ENCODE measurements at regions not wholly inside any gene's neighbourhood (a gene's known extent, or its start where the extent isn't known, plus 50 kb on each side); places are given as distances from the start of the nearest gene placed in this dataset.

DNA sequence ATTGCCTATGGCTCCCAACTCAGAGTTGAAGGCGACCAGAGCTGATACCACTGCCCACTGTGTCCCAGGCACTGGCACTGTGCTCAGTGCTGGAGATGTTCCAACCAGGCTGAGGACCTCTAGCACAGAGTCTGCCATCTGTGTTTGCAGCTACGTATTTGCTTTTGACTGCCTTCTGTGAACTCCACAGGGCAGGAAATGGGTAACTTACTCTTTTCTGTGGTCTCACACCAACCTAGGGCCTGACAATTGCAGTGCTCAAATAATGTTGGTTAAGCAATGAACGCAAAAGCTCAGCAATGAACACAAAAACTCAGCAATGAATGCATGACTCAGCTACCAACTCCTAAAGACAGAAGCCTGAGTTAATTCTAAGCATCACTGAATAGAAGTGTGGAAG lies 202.8 kb downstream of the NUAK1 start:
- no peak for DNase-seq

DNA sequence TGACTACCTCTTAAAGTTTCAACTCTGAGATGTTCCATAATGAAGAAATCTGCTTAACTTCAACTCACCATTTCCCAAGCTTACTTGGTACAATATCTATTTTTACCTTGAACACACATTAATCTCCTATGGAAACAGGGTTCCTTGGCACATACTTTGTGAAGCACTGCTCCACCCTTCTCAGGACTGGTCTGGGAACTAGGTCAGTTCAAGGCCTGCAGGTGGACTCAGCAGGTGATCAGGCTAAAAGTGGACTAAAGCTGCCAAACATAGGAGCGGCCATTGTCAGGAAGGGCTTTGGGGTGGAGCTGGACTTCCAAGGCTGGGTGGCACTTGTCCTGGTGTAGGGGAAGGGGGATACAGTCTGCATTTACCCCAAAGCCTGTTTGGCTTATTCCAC lies 202.3 kb downstream of the NUAK1 start:
- DNase-seq: no peak

DNA sequence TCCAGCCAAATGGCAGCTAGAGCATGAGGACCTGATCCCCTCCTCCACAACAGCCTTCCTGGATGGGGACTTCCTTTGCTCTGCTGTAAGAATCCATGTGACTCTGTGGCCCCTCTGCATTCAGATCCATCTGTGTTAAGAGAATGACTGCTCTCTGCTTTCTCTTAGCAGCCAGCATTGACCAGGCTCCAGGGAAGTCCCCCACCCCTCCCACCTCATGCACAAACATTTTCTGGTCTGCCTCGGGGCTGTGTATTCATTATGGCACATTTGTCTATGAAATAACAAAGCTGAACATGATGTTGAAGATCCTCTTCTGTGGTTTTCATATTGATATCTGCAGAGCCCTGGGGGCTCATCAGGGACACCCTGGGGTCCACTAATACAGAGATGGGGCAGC lies 201.7 kb downstream of the NUAK1 start:
- no peak for DNase-seq

DNA sequence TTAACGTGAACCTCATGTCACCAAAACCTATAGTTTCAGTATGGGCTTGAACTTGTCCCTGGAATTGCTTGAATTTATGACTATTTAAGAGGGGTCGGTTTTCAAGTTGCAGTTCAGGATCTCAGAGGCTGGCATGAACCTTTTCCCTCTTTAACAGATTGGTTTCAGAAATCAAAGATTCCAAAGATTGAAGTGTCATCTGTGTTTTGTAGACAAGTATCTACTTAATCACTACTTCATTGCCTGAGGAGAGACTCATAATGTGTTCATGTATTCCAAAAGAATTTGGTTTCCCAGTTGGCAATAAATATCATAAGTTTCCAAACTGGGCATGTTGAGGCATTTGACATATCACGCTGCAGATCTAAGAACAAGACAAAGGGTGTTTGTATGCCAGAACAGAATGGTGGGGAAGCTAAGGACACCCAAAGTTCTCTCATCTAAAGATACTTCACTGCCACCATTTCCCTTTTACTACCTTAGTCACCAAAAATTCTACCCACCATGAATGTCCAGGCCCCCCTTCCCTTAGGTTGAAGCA lies 199.5 kb downstream of the NUAK1 start:
- no peak for DNase-seq

DNA sequence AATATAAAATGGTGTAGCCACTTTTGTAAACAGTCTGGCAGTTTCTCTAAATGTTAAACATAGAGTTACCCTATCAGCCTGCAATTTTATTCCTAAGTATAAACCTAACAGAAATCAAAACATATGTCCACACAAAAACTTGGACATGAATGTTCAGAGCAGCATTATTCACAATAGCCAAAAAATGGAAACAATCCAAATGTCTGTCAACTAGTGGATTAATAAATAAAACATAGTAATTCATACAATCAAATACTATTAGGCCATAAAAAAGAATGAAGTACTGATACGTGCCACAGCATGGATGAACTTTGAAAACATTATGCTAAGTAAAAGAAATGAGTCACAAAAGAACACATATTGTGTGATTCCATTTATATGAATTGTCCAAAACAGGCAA lies 196.5 kb downstream of the NUAK1 start:
- DNase-seq: no peak

DNA sequence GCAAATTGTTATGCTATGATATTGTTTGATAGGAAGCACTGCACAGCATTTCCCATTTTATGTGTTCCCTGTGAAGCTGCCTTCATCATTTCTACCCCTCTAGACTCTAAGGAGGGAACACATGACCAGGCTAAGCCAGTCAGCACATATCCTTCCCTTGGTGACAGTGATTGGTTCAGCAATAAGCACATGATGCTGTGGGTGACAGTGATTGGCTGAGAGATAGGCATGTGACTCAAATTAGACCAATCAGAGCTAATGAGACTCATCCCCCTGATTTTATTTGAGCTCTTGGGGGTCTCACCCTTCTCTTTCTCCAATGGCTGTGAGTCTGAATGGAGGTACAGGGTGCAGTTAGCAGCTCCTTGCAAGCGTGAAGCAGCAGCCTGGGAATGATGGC lies 195.2 kb downstream of the NUAK1 start:
- no peak for DNase-seq

DNA sequence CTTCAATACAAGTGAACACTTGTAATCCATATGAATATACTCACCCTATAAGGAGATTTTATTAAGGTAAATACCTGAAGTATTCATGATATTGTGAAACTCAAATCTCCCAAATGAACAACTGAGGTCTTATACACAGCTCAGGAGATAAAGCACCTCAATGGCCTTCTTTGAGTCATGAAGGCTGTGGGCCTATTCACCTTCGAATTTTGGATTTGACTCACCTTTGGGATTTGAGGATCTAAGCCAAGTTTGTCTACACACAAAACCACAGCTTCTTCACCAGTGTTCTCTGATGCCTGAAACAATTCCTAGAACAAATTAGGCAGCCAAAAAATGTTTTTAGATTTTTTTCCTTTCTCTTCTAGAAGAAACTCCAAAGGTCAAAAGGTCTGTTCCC lies 194.1 kb downstream of the NUAK1 start:
- no peak for DNase-seq

DNA sequence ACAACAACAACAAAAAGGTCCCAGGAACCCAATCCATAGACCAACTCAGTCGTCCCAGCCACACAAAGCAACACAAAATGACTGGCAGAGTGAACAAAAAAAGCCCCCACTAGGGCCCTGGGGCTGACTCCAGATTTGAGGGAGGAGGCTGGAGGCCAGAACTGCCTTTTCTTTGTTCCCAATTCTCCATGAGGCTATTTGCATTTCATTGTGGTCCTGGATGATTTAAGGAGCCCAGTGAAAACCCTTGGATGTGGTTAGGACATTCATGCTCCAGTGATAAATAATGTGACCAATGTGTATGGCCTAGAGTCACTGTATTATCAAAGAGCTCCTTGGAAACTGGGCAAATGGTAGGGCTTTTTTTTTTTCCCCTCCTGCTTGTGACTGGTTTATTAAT lies 192.9 kb downstream of the NUAK1 start:
- no peak for DNase-seq

DNA sequence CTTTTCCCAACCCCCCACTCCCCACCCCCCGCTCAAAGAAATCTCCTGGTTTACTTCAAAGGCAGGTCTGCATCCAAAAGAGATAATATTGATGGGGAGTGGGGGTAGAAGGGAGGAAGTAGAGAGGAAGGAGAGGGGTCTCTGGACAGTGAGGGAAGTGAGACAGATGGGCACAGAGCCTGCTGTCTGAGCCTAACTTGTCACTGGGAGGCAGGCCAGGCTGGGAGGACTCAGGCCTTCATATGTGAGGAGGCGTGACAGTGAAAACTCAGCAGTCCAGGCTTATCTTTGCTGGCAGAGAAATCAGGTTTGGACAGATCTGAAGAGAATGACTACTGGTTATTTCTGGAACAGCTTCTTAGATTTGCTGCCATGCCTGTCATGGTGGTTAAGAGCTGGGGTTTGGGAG lies 192.3 kb downstream of the NUAK1 start:
- no peak for DNase-seq

DNA sequence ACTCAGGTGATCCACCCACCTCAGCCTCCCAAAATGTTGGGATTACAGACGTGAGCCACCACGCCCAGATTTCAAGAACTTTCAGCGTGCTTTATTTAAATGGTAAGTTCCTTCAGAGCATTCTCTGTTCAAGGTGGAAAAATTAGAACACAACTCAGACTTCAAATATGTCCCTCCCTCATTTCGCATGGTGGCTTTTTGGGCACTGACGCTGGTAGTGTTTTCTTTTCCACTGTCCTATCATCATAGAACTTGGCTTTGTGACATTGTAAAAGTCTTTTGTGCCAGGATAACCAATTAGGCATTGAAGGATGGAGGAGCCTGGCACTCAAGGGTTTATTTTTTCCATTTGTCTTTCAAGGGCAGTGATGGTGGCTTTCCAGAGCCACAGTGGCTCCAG lies 190.8 kb downstream of the NUAK1 start:
- DNase-seq: no peak

DNA sequence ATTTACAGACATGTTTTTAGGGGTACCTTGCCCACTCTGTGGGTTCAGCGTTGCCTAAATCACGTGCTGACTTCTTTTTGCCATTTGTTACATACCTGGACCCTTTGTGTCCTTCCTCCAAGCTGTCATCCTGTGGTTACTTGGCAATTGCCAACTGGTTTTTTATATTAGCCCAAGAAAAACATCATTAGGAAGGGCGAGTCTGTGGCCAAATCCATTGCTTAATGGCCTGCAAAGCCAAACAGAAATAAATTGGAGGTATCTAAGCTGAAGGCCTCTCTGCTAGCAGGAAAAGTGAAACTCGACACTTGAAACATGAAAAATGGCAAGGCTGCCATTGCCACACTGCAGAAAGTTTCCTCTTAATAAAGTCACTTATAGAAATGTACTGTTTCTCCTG lies 190.4 kb downstream of the NUAK1 start:
- DNase-seq: no peak

DNA sequence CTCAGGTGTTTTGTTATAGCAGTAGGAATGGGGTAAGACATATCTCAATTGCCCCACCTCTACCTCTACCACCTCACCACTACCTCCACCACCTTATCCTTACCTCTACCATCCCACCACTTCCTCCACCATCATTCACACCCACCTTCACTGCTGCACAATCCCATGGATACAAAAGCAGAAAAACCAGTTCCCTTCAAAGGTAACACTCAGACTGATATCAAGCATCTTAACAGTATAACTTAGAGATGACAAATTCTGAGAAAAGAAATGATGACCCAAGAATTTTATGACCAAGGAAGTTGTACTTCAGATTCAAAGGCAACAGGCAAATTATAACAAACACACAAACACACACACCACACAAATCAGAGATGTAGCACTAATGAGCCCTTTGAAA lies 189.4 kb downstream of the NUAK1 start:
- no peak for DNase-seq

DNA sequence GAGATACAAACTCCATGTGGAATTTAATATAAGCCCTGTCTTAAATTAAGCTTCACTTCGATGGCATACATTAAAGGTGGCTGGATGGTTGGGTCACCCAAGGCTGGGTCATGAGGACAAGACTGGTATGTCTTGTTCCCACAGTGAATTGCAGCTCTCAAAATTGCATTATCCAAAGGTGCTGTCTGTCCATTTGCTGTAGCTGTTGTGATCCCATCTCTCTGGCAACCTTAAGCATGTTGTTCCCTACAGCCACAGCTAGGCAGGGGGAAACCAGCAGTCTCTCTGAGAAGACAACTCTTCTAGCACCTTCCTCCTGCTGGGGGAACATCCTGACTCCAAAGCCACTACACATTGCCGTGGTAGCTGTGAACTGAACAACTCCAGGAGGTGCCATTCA lies 187.0 kb downstream of the NUAK1 start:
- no peak for DNase-seq

DNA sequence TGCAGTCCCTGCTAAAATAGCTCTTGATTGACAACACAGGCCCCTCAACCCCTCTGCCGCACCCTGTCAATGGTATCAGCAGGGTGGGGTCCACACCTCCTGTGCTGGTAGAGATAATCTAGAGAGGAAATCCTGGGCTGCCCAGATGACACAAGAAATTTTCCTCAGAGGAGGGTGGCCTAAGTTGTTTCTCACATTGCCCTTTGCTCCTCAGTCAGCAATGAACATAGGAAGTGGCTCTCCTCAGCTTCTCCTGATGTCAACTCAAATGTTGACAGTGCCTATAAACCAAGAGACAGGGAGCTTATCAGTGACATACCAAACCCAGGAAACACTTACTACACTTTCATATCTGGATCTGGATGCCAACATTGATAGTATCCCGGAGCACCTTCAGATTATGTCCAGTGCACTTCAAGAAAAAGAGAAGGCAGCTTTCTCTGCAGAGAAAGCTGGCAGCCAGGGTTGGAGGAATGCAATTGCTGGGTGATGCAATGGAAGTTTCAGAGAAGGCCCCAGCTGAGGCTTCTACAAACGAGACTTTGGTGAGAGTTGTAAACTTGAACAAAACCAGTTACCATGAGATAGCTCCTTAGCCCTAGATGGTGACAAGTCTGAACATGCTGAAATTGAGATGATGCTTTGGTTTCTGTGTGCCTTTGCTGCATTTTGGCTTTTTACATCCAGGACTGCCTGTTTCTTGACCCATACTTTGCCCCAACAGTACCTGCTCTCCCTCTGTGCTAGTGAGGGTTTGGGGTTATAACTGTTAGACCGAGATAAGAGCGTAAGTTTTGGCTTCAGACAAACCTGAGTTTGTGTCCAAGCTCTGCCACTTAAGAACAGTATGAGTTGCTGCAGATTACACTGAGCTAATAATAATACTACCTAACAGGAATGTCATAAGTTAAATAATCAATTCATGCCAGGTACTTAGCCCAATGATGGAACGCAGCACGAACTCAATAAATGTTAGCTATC lies 183.5 kb downstream of the NUAK1 start:
- DNase-seq: no peak

DNA sequence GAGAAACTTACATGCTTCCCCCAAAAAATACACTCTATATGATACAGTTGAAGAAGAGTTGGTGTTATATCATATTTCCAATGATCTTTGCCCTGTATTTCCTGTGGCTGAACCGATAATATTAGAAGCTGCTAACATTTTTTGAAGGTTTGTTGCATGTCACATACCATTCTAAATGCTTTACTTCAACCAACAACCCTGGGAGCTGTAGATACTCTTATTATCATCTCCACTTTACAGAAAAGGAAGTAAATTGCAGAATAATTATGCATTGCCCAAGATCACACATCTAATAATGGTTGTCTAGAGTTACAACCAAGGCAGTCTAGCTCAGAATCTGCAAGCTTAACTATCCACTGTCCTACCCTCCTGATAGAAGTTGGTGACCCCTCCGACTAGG lies 182.8 kb downstream of the NUAK1 start:
- no peak for DNase-seq

DNA sequence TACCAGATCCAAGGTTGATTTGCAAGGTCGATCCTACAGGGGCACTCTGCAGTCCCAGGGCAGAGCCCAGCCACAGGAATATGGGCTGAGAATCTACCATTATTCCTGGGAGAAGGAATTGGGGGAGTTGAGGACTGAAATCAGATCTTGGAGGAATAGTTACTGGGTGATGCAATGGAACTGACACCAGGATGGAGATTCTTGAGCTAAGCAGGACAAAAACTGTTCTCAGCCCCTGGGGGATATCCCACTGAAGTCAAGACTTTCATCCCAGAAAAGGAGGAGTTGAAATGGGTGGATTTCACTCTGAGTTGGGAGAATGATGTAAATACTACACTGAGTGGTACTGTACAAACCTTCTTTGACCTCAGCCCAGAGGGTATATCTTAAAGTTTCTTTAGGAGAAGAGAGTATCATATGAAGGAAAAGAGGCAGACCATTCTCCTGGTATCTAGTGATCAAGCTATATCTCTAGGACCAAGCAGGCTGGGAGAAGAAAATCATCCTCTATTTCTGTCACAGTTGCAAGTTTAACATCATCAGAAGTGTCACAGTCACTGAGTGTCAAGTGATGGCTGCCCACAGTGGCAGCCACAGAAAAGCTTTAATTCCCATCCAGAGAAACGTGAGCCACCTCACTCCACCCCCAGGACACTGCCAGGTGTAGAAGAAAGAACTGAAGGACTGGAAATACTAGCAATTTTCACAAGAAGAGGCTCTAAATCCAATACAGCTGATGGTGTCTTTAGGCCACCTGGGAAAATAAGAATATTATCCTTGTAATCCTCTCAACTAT lies 181.9 kb downstream of the NUAK1 start:
- DNase-seq: no peak

DNA sequence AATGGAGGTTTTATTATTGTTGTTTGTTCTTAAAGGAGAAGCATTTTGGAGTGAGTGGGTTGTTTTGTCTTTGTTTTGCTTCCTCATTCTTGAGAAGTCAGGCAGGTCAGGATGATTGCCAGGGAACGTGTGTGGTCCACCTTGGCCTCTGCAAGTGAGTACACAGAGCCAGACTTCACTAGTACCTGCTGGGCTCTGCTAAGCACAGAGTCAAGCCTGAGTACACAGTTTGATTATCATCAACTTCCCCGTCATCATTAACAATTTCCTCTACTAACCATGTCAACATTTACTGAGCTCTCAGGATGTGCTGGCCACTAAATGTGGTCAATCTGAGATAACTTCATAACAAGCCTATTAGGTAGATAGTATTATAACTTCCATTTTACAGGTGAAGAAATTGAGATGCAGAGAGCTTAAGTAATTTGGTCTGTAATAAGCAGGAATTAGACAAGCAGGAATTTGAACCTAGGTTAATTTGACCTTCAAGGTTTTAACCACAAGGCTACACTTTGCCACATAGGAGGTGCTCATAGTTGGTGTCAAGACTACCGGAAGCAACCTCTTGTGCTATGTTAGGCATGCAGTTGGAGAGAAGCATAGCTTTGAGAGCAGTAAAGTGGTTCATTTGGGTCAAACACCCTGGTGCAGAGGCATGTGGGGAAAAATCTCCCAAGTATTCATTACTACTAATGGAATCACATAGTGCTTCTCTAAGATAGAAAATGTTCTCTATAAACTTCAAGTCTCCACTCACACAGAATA lies 178.3 kb downstream of the NUAK1 start:
- DNase-seq: peak; percentile 1

DNA sequence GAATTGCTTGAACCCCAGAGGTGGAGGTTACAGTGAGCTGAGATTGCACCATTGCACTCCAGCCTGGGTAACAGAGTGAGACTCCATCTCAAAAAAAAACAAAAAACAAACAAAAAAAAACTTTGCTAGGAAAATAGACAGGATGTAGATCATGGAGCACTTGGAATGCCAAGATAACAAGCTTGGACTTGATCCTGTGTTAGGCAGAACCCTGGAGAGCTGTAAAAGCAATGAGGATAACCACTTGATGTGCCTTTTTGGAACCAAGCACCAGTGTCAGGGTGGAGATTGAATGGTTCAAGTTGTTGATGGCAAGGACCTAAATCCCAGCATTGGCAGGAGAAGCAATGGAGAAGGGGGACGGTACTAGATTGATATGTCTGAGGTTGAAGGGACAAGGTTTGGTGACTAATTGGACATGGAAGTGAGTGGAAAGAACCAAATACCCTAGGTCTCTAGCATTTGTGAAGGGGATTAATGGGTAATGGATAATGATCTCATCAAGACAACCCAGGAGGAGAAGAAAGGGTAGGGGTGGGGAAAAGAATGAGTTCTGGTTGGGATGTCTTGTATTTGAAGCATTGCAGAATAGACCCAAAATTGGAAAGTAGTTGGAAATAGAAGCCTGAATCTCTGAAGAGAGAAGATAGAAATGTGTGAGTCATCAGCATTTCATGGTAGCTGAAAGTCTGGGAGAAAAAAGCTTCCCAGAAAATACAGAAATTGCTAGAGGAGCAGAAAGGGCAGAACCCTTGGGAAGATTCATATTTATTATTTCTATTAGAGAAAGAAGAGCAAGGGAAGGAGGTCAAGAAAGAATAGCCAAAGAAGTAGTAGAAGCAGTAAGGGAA lies 176.7 kb downstream of the NUAK1 start:
- DNase-seq: no peak

DNA sequence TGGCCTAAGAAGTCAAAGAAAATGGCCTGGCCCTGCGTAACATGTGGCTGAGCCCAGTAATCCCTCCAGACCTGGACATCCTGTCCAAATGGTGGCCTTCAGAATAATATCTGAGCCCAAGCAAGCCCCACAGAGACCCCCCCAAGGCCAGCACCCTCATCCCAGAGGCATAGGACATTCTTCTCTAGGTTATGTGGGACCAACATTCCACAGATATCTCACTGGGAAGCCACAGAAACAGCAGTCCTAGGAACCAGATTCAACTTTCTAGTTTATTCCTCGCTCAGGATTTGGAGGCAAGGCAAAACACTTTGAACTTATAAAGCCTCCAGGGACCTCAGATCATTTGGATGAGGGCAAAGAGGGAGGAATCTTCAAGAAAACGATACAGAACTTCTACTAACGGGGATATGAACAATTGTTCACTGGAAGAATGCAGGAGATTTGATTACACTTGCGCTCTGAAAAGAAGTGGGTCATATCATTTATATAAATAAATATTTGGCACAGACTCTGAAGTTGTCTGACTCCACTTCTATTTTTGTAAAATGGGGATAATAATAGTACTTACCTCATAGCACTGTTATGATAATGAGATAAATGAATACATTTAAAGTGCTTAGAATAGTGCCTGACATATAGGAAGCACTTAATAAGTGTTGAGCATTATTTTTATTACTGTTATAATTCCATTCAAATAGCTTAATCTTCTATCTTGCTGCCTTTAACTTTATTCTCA lies 171.5 kb downstream of the NUAK1 start:
- no peak for DNase-seq

DNA sequence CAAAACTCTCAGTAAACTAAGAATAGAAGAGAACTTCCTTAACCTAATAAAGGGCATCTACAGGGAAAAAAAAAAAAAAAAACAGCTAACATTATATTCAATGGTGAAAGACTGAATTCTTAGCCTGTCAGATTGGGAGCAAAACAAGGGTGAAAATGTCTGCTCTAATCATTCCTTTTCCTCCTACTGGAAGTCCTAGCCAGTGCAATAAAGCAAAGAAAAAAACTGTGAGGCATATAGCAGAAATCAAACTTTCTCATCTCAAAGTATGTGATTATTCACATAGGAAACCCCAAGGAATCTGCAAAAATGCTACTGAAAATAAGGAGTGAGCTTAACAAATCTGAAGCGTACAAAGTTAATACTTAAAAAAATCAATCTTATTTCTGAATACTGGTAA lies 170.7 kb downstream of the NUAK1 start:
- no peak for DNase-seq

DNA sequence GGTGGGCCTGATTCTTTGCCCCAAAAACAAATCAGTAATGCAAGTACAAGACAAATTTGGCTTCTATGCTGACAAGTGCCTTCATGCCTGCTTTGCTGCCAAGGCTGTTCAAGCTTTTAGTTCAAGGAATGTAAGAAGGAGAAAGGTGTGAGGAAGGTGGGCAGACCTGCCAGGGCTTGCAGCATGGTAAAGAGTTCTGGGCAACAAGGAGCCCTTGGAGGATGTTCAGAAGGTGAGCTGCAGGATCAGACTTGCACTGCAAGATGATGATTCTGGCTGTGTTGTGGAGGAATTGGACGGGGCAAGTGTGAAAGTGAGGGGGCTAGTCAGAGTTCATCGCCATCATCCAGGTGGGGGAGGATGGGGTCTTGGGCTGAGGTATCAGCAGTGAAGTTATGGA lies 167.9 kb downstream of the NUAK1 start:
- DNase-seq: no peak

All from NCI-H748 treated with DMSO at 0.1 percent for 48 hours (cell line).